Neural cell (in vitro differentiated cells): ENCODE measurements at regions not wholly inside any gene's neighbourhood (a gene's known extent, or its start where the extent isn't known, plus 50 kb on each side); places are given as distances from the start of the nearest gene placed in this dataset.

Experiments
- H2AFZ ChIP-seq: fragments of 200-600, 300-800 bp; sonication (generic), shearing (Covaris generic); 2 replicates; pipeline ENCODE4 v1.6.0; 2014; ENCODE audit warnings: low read depth, mild to moderate bottlenecking, antibody characterized with exemption, low read length, moderate library complexity
- H3F3A ChIP-seq: fragments of 200-600 bp; shearing (Covaris generic); 2 replicates; pipeline ENCODE4 v1.6.1; 2016; ENCODE audit warnings: mild to moderate bottlenecking, moderate library complexity, mixed read lengths, antibody characterized with exemption, low read length; ENCODE audit not compliant: insufficient read depth, poor library complexity, severe bottlenecking
- H3K27ac ChIP-seq: fragments of 200-600, 300-800 bp; sonication (generic), shearing (Covaris generic); 2 replicates; pipeline ENCODE4 v1.5.1; 2014; ENCODE audit warnings: mild to moderate bottlenecking, low read length, moderate library complexity
- H3K27me3 ChIP-seq: fragments of 300-800, 200-600 bp; sonication (generic), shearing (Covaris generic); 2 replicates; pipeline ENCODE4 v1.6.0; 2014; ENCODE audit warnings: mild to moderate bottlenecking, low read depth, low read length, moderate library complexity; ENCODE audit not compliant: insufficient read depth
- H3K36me3 ChIP-seq: fragments of 300-800, 200-600 bp; sonication (generic), shearing (Covaris generic); 2 replicates; pipeline ENCODE4 v1.5.1; 2014; ENCODE audit warnings: mild to moderate bottlenecking, antibody characterized with exemption, low read length, moderate library complexity; ENCODE audit not compliant: insufficient read depth
- H3K4me2 ChIP-seq: fragments of 300-800, 200-600 bp; sonication (generic), shearing (Covaris generic); 2 replicates; pipeline ENCODE4 v1.6.0; 2014; ENCODE audit warnings: mild to moderate bottlenecking, low read length
- H3K4me3 ChIP-seq: fragments of 300-800, 200-600 bp; sonication (generic), shearing (Covaris generic); 2 replicates; pipeline ENCODE4 v1.5.1; 2014; ENCODE audit warnings: mild to moderate bottlenecking, low read length, moderate library complexity
- H3K79me2 ChIP-seq: fragments of 200-600 bp; shearing (Covaris generic); replicated peaks from 2 replicates; pipeline ENCODE4 v1.6.0; 2014; ENCODE audit warnings: mild to moderate bottlenecking, low read length, moderate library complexity; ENCODE audit not compliant: insufficient read depth
- H3K9ac ChIP-seq: fragments of 300-800, 200-600 bp; sonication (generic), shearing (Covaris generic); 2 replicates; pipeline ENCODE4 v1.6.1; 2016; ENCODE audit warnings: mild to moderate bottlenecking, low read length, mixed read lengths
- H3K9me2 ChIP-seq: fragments of 200-600 bp; shearing (Covaris generic); 2 replicates; pipeline ENCODE4 v1.6.1; 2016; ENCODE audit warnings: mild to moderate bottlenecking, low read length, mixed read lengths; ENCODE audit not compliant: insufficient read depth
- H3K9me3 ChIP-seq: fragments of 200-600, 300-800 bp; sonication (generic), shearing (Covaris generic); 2 replicates; pipeline ENCODE4 v1.6.1; 2016; ENCODE audit warnings: mild to moderate bottlenecking, mixed run types, low read length, moderate library complexity, mixed read lengths
- H4K20me1 ChIP-seq: fragments of 200-600 bp; shearing (Covaris generic); 2 replicates; pipeline ENCODE4 v1.6.1; 2016; ENCODE audit warnings: mild to moderate bottlenecking, mixed run types; ENCODE audit not compliant: insufficient read depth
- EP300 ChIP-seq: fragments of 450-650 bp; conservative IDR thresholded peaks from 2 replicates; pipeline ENCODE4 v1.6.1; 2014; ENCODE audit warnings: antibody characterized with exemption, mild to moderate bottlenecking, moderate library complexity; ENCODE audit not compliant: poor library complexity, severe bottlenecking
- EZH2 ChIP-seq: fragments of 200-600, 300-800 bp; shearing (Covaris generic), sonication (generic); IDR thresholded peaks from 2 replicates; pipeline ENCODE4 v1.6.1; 2014; ENCODE audit warnings: antibody characterized with exemption, low read length, borderline replicate concordance, mild to moderate bottlenecking; ENCODE audit not compliant: insufficient read depth, poor library complexity, severe bottlenecking
- MXI1 ChIP-seq: fragments of 450-650 bp; conservative IDR thresholded peaks from 2 replicates; pipeline ENCODE4 v1.6.1; 2014; ENCODE audit warnings: antibody characterized with exemption, mild to moderate bottlenecking; ENCODE audit not compliant: poor library complexity, severe bottlenecking
- POLR2AphosphoS5 ChIP-seq: IDR thresholded peaks from 2 replicates; pipeline ENCODE4 v1.6.1; 2012
- RAD21 ChIP-seq: fragments of 450-650 bp; conservative IDR thresholded peaks from 2 replicates; pipeline ENCODE4 v1.6.1; 2014; ENCODE audit warnings: antibody characterized with exemption, mild to moderate bottlenecking, moderate library complexity
- REST ChIP-seq: IDR thresholded peaks from 2 replicates; pipeline ENCODE4 v1.6.1; 2012; ENCODE audit warnings: borderline replicate concordance
- SMC3 ChIP-seq: fragments of 450-650 bp; conservative IDR thresholded peaks from 2 replicates; pipeline ENCODE4 v1.6.1; 2014; ENCODE audit warnings: antibody characterized with exemption, mild to moderate bottlenecking, moderate library complexity; ENCODE audit not compliant: poor library complexity
- TAF1 ChIP-seq: IDR thresholded peaks from 2 replicates; pipeline ENCODE4 v1.6.1; 2012; ENCODE audit warnings: low read depth
- TF ChIP-seq, protein P1 (sequence below): fragments of 450-650 bp; IDR thresholded peaks from 2 replicates; pipeline ENCODE4 v1.5.1; 2014; ENCODE audit warnings: antibody characterized with exemption, mild to moderate bottlenecking, moderate library complexity; ENCODE audit not compliant: poor library complexity, severe bottlenecking

- no peaks in the 10 kb centered on the region for H3K36me3 ChIP-seq
- no peaks in the 10 kb centered on the region for H4K20me1 ChIP-seq
- H3K9me3 ChIP-seq: no peaks in the 10 kb centered on the region
- no peak overlapping the region for H3K4me3 ChIP-seq
- H3K79me2 ChIP-seq: no peaks in the 10 kb centered on the region
- H3K9me2 ChIP-seq: no peaks in the 10 kb centered on the region
- no peak overlapping the region for H2AFZ ChIP-seq
- no peak overlapping the region for H3K9ac ChIP-seq
- H3K27ac ChIP-seq: no peak overlapping the region
- H3K27me3 ChIP-seq: no peaks in the 10 kb centered on the region
- TF ChIP-seq MXI1: no peak
- H3F3A ChIP-seq: no peaks in the 10 kb centered on the region
- H3K4me2 ChIP-seq: no peak overlapping the region
These were observed 90.2 kb upstream of the BTG1 start for GRCh38 chr12:92235703-92236472.

DNA sequence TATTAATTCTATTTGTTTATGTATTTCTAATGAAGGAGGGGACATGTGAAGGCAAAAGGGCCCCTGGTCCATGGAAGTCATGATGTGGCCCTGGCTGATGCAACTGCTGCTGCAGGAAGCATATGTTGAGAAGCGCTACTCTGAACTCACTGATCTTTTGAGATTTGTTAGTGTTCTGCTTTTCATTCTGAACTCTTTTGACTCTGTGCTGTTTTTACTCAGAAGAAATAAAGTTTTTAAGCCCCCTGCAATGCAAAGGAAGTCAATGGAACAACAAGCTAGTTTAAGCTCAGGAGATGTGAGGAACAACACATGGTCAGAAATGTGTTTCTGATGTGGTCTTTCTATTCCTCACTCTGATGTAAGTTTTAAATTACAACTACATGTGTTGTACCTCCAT lies 88.9 kb upstream of the BTG1 start:
- Histone ChIP-seq H4K20me1 (no peaks in the 10 kb centered on the region), H3K9ac (no peak overlapping the region), H3K9me2 (no peaks in the 10 kb centered on the region), H3K4me2 (no peak overlapping the region), H3K27me3 (no peaks in the 10 kb centered on the region), H3F3A (no peaks in the 10 kb centered on the region), H2AFZ (no peak overlapping the region), H3K36me3 (no peaks in the 10 kb centered on the region), H3K9me3 (no peaks in the 10 kb centered on the region), H3K27ac (no peak overlapping the region), H3K4me3 (no peak overlapping the region), H3K79me2 (no peaks in the 10 kb centered on the region)
- TF ChIP-seq EZH2 (no peak), EP300 (no peak), TAF1 (no peak), REST (no peak), MXI1 (no peak), SMC3 (no peak), RAD21 (no peak), POLR2AphosphoS5 (no peak)
- TF ChIP-seq, protein P1, sequence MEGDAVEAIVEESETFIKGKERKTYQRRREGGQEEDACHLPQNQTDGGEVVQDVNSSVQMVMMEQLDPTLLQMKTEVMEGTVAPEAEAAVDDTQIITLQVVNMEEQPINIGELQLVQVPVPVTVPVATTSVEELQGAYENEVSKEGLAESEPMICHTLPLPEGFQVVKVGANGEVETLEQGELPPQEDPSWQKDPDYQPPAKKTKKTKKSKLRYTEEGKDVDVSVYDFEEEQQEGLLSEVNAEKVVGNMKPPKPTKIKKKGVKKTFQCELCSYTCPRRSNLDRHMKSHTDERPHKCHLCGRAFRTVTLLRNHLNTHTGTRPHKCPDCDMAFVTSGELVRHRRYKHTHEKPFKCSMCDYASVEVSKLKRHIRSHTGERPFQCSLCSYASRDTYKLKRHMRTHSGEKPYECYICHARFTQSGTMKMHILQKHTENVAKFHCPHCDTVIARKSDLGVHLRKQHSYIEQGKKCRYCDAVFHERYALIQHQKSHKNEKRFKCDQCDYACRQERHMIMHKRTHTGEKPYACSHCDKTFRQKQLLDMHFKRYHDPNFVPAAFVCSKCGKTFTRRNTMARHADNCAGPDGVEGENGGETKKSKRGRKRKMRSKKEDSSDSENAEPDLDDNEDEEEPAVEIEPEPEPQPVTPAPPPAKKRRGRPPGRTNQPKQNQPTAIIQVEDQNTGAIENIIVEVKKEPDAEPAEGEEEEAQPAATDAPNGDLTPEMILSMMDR: no peak
